Esophagus squamous epithelium (tissue), 4 donors: ENCODE measurements at regions not wholly inside any gene's neighbourhood (a gene's known extent, or its start where the extent isn't known, plus 50 kb on each side); places are given as distances from the start of the nearest gene placed in this dataset.

Source experiments
- CTCF ChIP-seq, 6 experiments: fragments of 450-650 bp in 4 of 6; fragments of 200-600 bp in 2 of 6; sonication (generic) in 2 of 6; IDR thresholded peaks; one replicate each; pipeline ENCODE4 v1.5.1; 2016 to 2019; ENCODE audit warnings: antibody characterized with exemption in 6 of 6, mild to moderate bottlenecking in 4 of 6, moderate library complexity in 4 of 6
- POLR2A ChIP-seq, 4 donors: fragments of 450-650 bp; IDR thresholded peaks; one replicate each; pipeline ENCODE4 v1.6.1; 2017; ENCODE audit warnings: antibody characterized with exemption in 4 of 4, mild to moderate bottlenecking in 4 of 4, moderate library complexity in 3 of 4

- TF ChIP-seq CTCF (IDR thresholded peaks at IDR 0.05), result no peak
- no peak for TF ChIP-seq POLR2A (IDR thresholded peaks at IDR 0.05)
These were observed 210.0 kb upstream of the FOXD3 start for GRCh38 chr1:63112155-63112900.
